ENCODE measurements at regions not wholly inside any gene's neighbourhood (a gene's known extent, or its start where the extent isn't known, plus 50 kb on each side); places are given as distances from the start of the nearest gene placed in this dataset.

GRCh38 chr19:28401739-28402424, 811.1 kb downstream of the UQCRFS1 start:
- Mint-ChIP-seq H3K9me3 (ENCODE audit: low read depth, unreplicated experiment) (peaks cover 5% of the 10 kb centered on the region), H3K27ac (ENCODE audit: unreplicated experiment) (no peak overlapping the region), H3K4me3 (ENCODE audit: low read depth, unreplicated experiment) (no peak overlapping the region), H3K4me1 (ENCODE audit: low read depth, unreplicated experiment) (no peaks in the 10 kb centered on the region), H3K27me3 (ENCODE audit: unreplicated experiment) (peaks cover 17% of the 10 kb centered on the region), H3K36me3 (ENCODE audit: insufficient read depth, unreplicated experiment) (no peaks in the 10 kb centered on the region)
- no peak for DNase-seq
- no TSS peak for BruUV-seq (replicated peaks)
- no peak for TF ChIP-seq CTCF (IDR thresholded peaks at IDR 0.05; ENCODE audit: unreplicated experiment)
- intact Hi-C loops (cut with micrococcal nuclease; ENCODE audit: unreplicated experiment), result no loop called here
- CTCF ChIA-PET, result no interaction called here

GRCh38 chr19:28400953-28401671, 811.8 kb downstream of the UQCRFS1 start:
- H3K9me3 Mint-ChIP-seq (ENCODE audit: low read depth, unreplicated experiment), result peaks cover 5% of the 10 kb centered on the region
- intact Hi-C loops (cut with micrococcal nuclease; ENCODE audit: unreplicated experiment), result no loop called here
- CTCF ChIA-PET, result no interaction called here
- H3K36me3 Mint-ChIP-seq (ENCODE audit: insufficient read depth, unreplicated experiment), result no peaks in the 10 kb centered on the region
- BruUV-seq (replicated peaks), result no TSS peak
- no peaks in the 10 kb centered on the region for H3K4me1 Mint-ChIP-seq (ENCODE audit: low read depth, unreplicated experiment)
- H3K4me3 Mint-ChIP-seq (ENCODE audit: low read depth, unreplicated experiment), result no peak overlapping the region
- TF ChIP-seq CTCF (IDR thresholded peaks at IDR 0.05; ENCODE audit: unreplicated experiment), result no peak
- no peak for DNase-seq
- H3K27ac Mint-ChIP-seq (ENCODE audit: unreplicated experiment), result no peak overlapping the region
- peaks cover 9% of the 10 kb centered on the region for H3K27me3 Mint-ChIP-seq (ENCODE audit: unreplicated experiment)

- no TSS peak for BruUV-seq (replicated peaks)
- peaks cover 3% of the 10 kb centered on the region for H3K9me3 Mint-ChIP-seq (ENCODE audit: low read depth, unreplicated experiment)
- intact Hi-C loops (cut with micrococcal nuclease; ENCODE audit: unreplicated experiment), result no loop called here
These were observed 813.8 kb downstream of the UQCRFS1 start for GRCh38 chr19:28399187-28399586.

GRCh38 chr19:28397800-28398199, 815.2 kb downstream of the UQCRFS1 start:
- H3K4me1 Mint-ChIP-seq (ENCODE audit: low read depth, unreplicated experiment), result no peaks in the 10 kb centered on the region
- no peak overlapping the region for H3K4me3 Mint-ChIP-seq (ENCODE audit: low read depth, unreplicated experiment)
- CTCF ChIA-PET, result no interaction called here
- no peak for DNase-seq
- no peak for TF ChIP-seq CTCF (IDR thresholded peaks at IDR 0.05; ENCODE audit: unreplicated experiment)
- intact Hi-C loops (cut with micrococcal nuclease; ENCODE audit: unreplicated experiment), result no loop called here
- H3K27me3 Mint-ChIP-seq (ENCODE audit: unreplicated experiment), result no peaks in the 10 kb centered on the region
- H3K9me3 Mint-ChIP-seq (ENCODE audit: low read depth, unreplicated experiment), result peaks cover 3% of the 10 kb centered on the region
- no peaks in the 10 kb centered on the region for H3K36me3 Mint-ChIP-seq (ENCODE audit: insufficient read depth, unreplicated experiment)
- no TSS peak for BruUV-seq (replicated peaks)
- no peak overlapping the region for H3K27ac Mint-ChIP-seq (ENCODE audit: unreplicated experiment)

More at GRCh38 chr19:28399187-28399586, 813.8 kb downstream of the UQCRFS1 start:
- Mint-ChIP-seq H3K27ac (ENCODE audit: unreplicated experiment) (no peak overlapping the region), H3K4me3 (ENCODE audit: low read depth, unreplicated experiment) (no peak overlapping the region), H3K27me3 (ENCODE audit: unreplicated experiment) (no peaks in the 10 kb centered on the region), H3K36me3 (ENCODE audit: insufficient read depth, unreplicated experiment) (no peaks in the 10 kb centered on the region), H3K4me1 (ENCODE audit: low read depth, unreplicated experiment) (no peaks in the 10 kb centered on the region)
- TF ChIP-seq CTCF (IDR thresholded peaks at IDR 0.05; ENCODE audit: unreplicated experiment), result no peak
- CTCF ChIA-PET, result no interaction called here
- no peak for DNase-seq

Measured in Calu3 (cell line).